ENCODE measurements at regions not wholly inside any gene's neighbourhood (a gene's known extent, or its start where the extent isn't known, plus 50 kb on each side); places are given as distances from the start of the nearest gene placed in this dataset.
"Not testable (repeated sequence)": the region's sequence is repeated elsewhere in the genome, so short reads cannot be mapped to it uniquely, and the experiment has no call there.

- peak; percentile 23 for DNase-seq
Observed at GRCh38 chr2:109690822-109691541, 76.8 kb downstream of the SOWAHC start.

GRCh38 chr2:109692013-109692743 is 78.0 kb downstream of the SOWAHC start:
- DNase-seq = no peak

GRCh38 chr2:109692831-109693230 is 78.7 kb downstream of the SOWAHC start:
- DNase-seq = not testable (repeated sequence)

GRCh38 chr2:109693292-109693691 is 79.1 kb downstream of the SOWAHC start:
- not testable (repeated sequence) for DNase-seq

- DNase-seq = no peak
Observed at GRCh38 chr2:109694190-109694589, 80.0 kb downstream of the SOWAHC start.

- DNase-seq = no peak
Observed at GRCh38 chr2:109695290-109695689, 81.1 kb downstream of the SOWAHC start.

- no peak for DNase-seq
Observed at GRCh38 chr2:109699646-109700045, 85.5 kb downstream of the SOWAHC start.

- DNase-seq = no peak
Observed at GRCh38 chr2:109700680-109701274, 86.6 kb downstream of the SOWAHC start.

GRCh38 chr2:109701362-109701761 is 87.2 kb downstream of the SOWAHC start:
- DNase-seq = no peak

GRCh38 chr2:109702250-109702985 is 88.3 kb downstream of the SOWAHC start:
- DNase-seq = no peak

GRCh38 chr2:109703077-109703476 is 88.9 kb downstream of the SOWAHC start:
- no peak for DNase-seq

- no peak for DNase-seq
Observed at GRCh38 chr2:109703798-109704197, 89.6 kb downstream of the SOWAHC start.

- DNase-seq = no peak
Observed at GRCh38 chr2:109707281-109708147, 86.6 kb upstream of the RGPD5 start.

- no peak for DNase-seq
Observed at GRCh38 chr2:109710505-109711229, 83.4 kb upstream of the RGPD5 start.

GRCh38 chr2:109711230-109712122 is 82.6 kb upstream of the RGPD5 start:
- no peak for DNase-seq

GRCh38 chr2:109712123-109712449 is 82.0 kb upstream of the RGPD5 start:
- no peak for DNase-seq

GRCh38 chr2:109712746-109713145 is 81.4 kb upstream of the RGPD5 start:
- no peak for DNase-seq

- DNase-seq = no peak
Observed at GRCh38 chr2:109715313-109715805, 78.7 kb upstream of the RGPD5 start.

GRCh38 chr2:109716596-109716995 is 77.5 kb upstream of the RGPD5 start:
- DNase-seq = not testable (repeated sequence)
